SK-N-SH treated with all-trans-retinoic acid at 6 μM for 48 hours (cell line): ENCODE measurements at regions not wholly inside any gene's neighbourhood (a gene's known extent, or its start where the extent isn't known, plus 50 kb on each side); places are given as distances from the start of the nearest gene placed in this dataset.

Source experiments
- ATAC-seq: fragments of 200-7000 bp; cut with Tn5 transposase; 3 replicates; pipeline ENCODE4 v1.9.1; 2020; ENCODE audit warnings: mild to moderate bottlenecking, moderate library complexity
- ARNTL ChIP-seq: fragments of 450-650 bp; formaldehyde crosslinking; IDR thresholded peaks from 2 replicates; pipeline ENCODE4 v1.5.0; 2020; ENCODE audit warnings: low read depth, mild to moderate bottlenecking, moderate library complexity, borderline replicate concordance
- BACH2 ChIP-seq: fragments of 250-450 bp; sonication (Bioruptor Pico); IDR thresholded peaks from 2 replicates; pipeline ENCODE4 v1.9.0; 2021; ENCODE audit warnings: mild to moderate bottlenecking, borderline replicate concordance
- ESRRG ChIP-seq: fragments of 250-450 bp; sonication (Bioruptor Pico); IDR thresholded peaks from 2 replicates; pipeline ENCODE4 v1.6.1; 2021; ENCODE audit warnings: mild to moderate bottlenecking
- GLIS3 ChIP-seq: fragments of 250-450 bp; sonication (Bioruptor Pico); IDR thresholded peaks from 2 replicates; pipeline ENCODE4 v1.5.0; 2020; ENCODE audit warnings: mild to moderate bottlenecking, moderate library complexity
- ISL1 ChIP-seq: fragments of 250-450 bp; sonication (Bioruptor Pico); IDR thresholded peaks from 2 replicates; pipeline ENCODE4 v2.1.2; 2022; ENCODE audit warnings: mild to moderate bottlenecking, moderate library complexity
- OSR1 ChIP-seq: fragments of 250-450 bp; sonication (Bioruptor Pico); IDR thresholded peaks from 2 replicates; pipeline ENCODE4 v1.8.0; 2022; ENCODE audit warnings: moderate library complexity, mild to moderate bottlenecking, inconsistent platforms
- PPARA ChIP-seq: fragments of 250-450 bp; sonication (Bioruptor Pico); IDR thresholded peaks from 2 replicates; pipeline ENCODE4 v1.5.0; 2020; ENCODE audit warnings: mild to moderate bottlenecking, borderline replicate concordance
- RARB ChIP-seq: fragments of 250-450 bp; sonication (Bioruptor Pico); IDR thresholded peaks from 2 replicates; pipeline ENCODE4 v1.8.0; 2021; ENCODE audit warnings: mild to moderate bottlenecking, moderate library complexity
- SNAI2 ChIP-seq: fragments of 250-450 bp; sonication (Bioruptor Pico); IDR thresholded peaks from 2 replicates; pipeline ENCODE4 v1.5.0; 2020; ENCODE audit warnings: mild to moderate bottlenecking, moderate library complexity
- TCF4 ChIP-seq: fragments of 250-450 bp; sonication (Bioruptor Pico); IDR thresholded peaks from 2 replicates; pipeline ENCODE4 v1.8.0; 2021; ENCODE audit warnings: mild to moderate bottlenecking, moderate library complexity, borderline replicate concordance
- TOX ChIP-seq: fragments of 250-450 bp; sonication (Bioruptor Pico); IDR thresholded peaks from 2 replicates; pipeline ENCODE4 v1.8.0; 2021; ENCODE audit warnings: mild to moderate bottlenecking, moderate library complexity, borderline replicate concordance
- TSHZ2 ChIP-seq: fragments of 250-450 bp; sonication (Bioruptor Pico); IDR thresholded peaks from 2 replicates; pipeline ENCODE4 v1.5.0; 2020; ENCODE audit warnings: mild to moderate bottlenecking, moderate library complexity
- ZC3H10 ChIP-seq: fragments of 250-450 bp; sonication (Bioruptor Pico); IDR thresholded peaks from 2 replicates; pipeline ENCODE4 v1.5.1; 2021; ENCODE audit warnings: mild to moderate bottlenecking, moderate library complexity
- ZFP3 ChIP-seq: fragments of 250-450 bp; sonication (Bioruptor Pico); IDR thresholded peaks from 2 replicates; pipeline ENCODE4 v1.5.0; 2020; ENCODE audit warnings: mild to moderate bottlenecking, moderate library complexity
- ZFP30 ChIP-seq: fragments of 450-650 bp; formaldehyde crosslinking; IDR thresholded peaks from 2 replicates; pipeline ENCODE4 v1.5.0; 2022; ENCODE audit warnings: mild to moderate bottlenecking, moderate library complexity
- ZNF565 ChIP-seq: fragments of 450-650 bp; formaldehyde crosslinking; conservative IDR thresholded peaks from 2 replicates; pipeline ENCODE4 v1.5.0; 2020; ENCODE audit warnings: low read depth, mild to moderate bottlenecking, moderate library complexity
- ZNF70 ChIP-seq: fragments of 450-650 bp; formaldehyde crosslinking; IDR thresholded peaks from 2 replicates; pipeline ENCODE4 v1.5.0; 2020; ENCODE audit warnings: mild to moderate bottlenecking, moderate library complexity
- ZNF8 ChIP-seq: fragments of 450-650 bp; formaldehyde crosslinking; IDR thresholded peaks from 2 replicates; pipeline ENCODE4 v1.5.0; 2020; ENCODE audit warnings: mild to moderate bottlenecking, moderate library complexity
- TF ChIP-seq, protein P1 (sequence below): fragments of 250-450 bp; sonication (Bioruptor Pico); IDR thresholded peaks from 2 replicates; pipeline ENCODE4 v1.8.0; 2021; ENCODE audit warnings: low read depth, mild to moderate bottlenecking, moderate library complexity, borderline replicate concordance

DNA sequence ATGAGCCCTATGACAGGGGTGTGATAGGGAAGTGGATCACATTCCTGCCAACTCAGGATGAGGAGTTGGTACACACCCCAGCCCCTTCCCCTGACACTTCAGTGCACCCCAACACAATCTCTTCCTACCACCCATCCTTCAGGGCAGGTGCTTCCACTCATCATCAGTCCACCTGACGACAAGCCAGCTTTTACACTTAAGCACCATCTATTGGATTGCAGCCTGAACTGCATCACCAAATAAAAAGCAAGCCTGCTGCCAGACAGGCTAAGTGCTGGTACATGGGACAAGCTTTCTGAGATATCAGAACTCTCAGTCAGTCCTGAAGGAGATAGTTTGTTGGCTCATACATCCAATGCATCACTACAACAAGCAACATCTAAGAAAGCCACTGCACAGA lies 69.0 kb upstream of the TMEM200A start:
- no peak for ATAC-seq
- TF ChIP-seq BACH2 (CRISPR knock-in tag) (no peak), ARNTL (CRISPR knock-in tag) (no peak), ZNF565 (CRISPR knock-in tag) (no peak), TSHZ2 (CRISPR knock-in tag) (no peak), ESRRG (no peak), OSR1 (CRISPR knock-in tag) (no peak), ZNF8 (CRISPR knock-in tag) (no peak), TOX (CRISPR knock-in tag) (no peak), SNAI2 (CRISPR knock-in tag) (no peak), ISL1 (CRISPR knock-in tag) (no peak)

DNA sequence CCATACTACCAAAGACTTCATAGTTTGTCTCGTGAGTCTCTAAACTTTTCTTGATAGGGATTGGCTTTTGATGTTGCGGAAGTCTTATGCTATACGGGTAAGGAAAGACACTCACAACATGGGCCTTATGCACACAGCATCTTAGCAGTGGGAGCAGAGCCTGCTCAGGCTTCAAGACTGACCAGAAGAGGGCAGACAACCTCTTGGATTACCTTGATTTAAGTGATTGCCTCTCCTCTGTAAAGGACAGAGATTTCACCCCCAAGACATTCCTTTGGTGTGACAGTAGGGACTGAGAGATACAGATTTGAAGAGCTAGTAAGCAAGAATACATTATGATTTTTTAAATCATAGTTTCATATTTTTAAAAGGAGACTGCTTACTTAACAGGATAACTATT lies 71.0 kb upstream of the SAMD3 start:
- TF ChIP-seq ARNTL (CRISPR knock-in tag) (no peak), PPARA (CRISPR knock-in tag) (no peak), OSR1 (CRISPR knock-in tag) (no peak), RARB (CRISPR knock-in tag) (no peak), ZFP3 (CRISPR knock-in tag) (no peak), ZNF70 (CRISPR knock-in tag) (no peak), ZFP30 (CRISPR knock-in tag) (no peak), ISL1 (CRISPR knock-in tag) (no peak), ZC3H10 (CRISPR knock-in tag) (no peak), ESRRG (no peak), GLIS3 (CRISPR knock-in tag) (no peak), TSHZ2 (CRISPR knock-in tag) (no peak), ZNF565 (CRISPR knock-in tag) (no peak)
- TF ChIP-seq, all 23 proteins: peak for 0
- ATAC-seq, result peak; percentile 100

GRCh38 chr6:130288065-130288464 lies 65.3 kb upstream of the SAMD3 start:
- no peak; the same call in 1 of the 3 replicates for ATAC-seq
- TF ChIP-seq ZNF8 (CRISPR knock-in tag) (no peak), ZNF565 (CRISPR knock-in tag) (no peak), ZFP3 (CRISPR knock-in tag) (no peak), ARNTL (CRISPR knock-in tag) (no peak), ZC3H10 (CRISPR knock-in tag) (no peak)
- TF ChIP-seq, protein P1, sequence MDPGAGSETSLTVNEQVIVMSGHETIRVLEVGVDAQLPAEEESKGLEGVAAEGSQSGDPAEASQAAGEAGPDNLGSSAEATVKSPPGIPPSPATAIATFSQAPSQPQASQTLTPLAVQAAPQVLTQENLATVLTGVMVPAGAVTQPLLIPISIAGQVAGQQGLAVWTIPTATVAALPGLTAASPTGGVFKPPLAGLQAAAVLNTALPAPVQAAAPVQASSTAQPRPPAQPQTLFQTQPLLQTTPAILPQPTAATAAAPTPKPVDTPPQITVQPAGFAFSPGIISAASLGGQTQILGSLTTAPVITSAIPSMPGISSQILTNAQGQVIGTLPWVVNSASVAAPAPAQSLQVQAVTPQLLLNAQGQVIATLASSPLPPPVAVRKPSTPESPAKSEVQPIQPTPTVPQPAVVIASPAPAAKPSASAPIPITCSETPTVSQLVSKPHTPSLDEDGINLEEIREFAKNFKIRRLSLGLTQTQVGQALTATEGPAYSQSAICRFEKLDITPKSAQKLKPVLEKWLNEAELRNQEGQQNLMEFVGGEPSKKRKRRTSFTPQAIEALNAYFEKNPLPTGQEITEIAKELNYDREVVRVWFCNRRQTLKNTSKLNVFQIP (CRISPR knock-in tag), result no peak
- TF ChIP-seq, all 23 proteins: peak for 0

GRCh38 chr6:130282234-130282995 lies 59.7 kb upstream of the SAMD3 start:
- ATAC-seq, result peak; percentile 86
- no peak for TF ChIP-seq PPARA (CRISPR knock-in tag)
- no peak for TF ChIP-seq SNAI2 (CRISPR knock-in tag)
- TF ChIP-seq ZFP30 (CRISPR knock-in tag), result no peak
- TF ChIP-seq TSHZ2 (CRISPR knock-in tag), result no peak
- TF ChIP-seq, protein P1 (CRISPR knock-in tag), result no peak
- no peak for TF ChIP-seq TOX (CRISPR knock-in tag)
- no peak for TF ChIP-seq TCF4 (CRISPR knock-in tag)
- TF ChIP-seq BACH2 (CRISPR knock-in tag), result no peak
- no peak for TF ChIP-seq ZC3H10 (CRISPR knock-in tag)
- TF ChIP-seq ZFP3 (CRISPR knock-in tag), result no peak
